ENCODE measurements at regions not wholly inside any gene's neighbourhood (a gene's known extent, or its start where the extent isn't known, plus 50 kb on each side); places are given as distances from the start of the nearest gene placed in this dataset.

- TF ChIP-seq POLR2A (IDR thresholded peaks at IDR 0.05; ENCODE audit: low read length) (no peak), MAZ (IDR thresholded peaks at IDR 0.05; ENCODE audit: borderline replicate concordance, low read depth, low read length) (no peak)
Observed at GRCh38 chrX:10882484-10882883, 228.6 kb upstream of the HCCS start.
